SK-N-SH (cell line): ENCODE measurements at regions not wholly inside any gene's neighbourhood (a gene's known extent, or its start where the extent isn't known, plus 50 kb on each side); places are given as distances from the start of the nearest gene placed in this dataset.
A peak's percentile ranks its signal among the peaks of the same experiment; 100 is the strongest.

Experiments used
- CTCF ChIA-PET: fragments of 300-600, 350-600 bp; formaldehyde crosslinking; extraction: SDS; loops from one replicate; lab custom pipeline; 2021; lab: Yijun Ruan, JAX
- POLR2A ChIA-PET: fragments of 350-600 bp; sonication (Branson Sonifier 250); formaldehyde crosslinking; extraction: SDS; loops from one replicate; lab custom pipeline; 2020; ENCODE audit warnings: antibody characterized with exemption, inconsistent platforms; lab: Yijun Ruan, JAX
- DNase-seq: peaks from one replicate; pipeline ENCODE4 v3.0.0; 2012
- H2AFZ ChIP-seq: fragments of 200-600 bp; sonication (generic); 2 replicates; pipeline ENCODE4 v1.8.1; 2016; ENCODE audit warnings: antibody characterized with exemption, mild to moderate bottlenecking, low read depth
- H3F3A ChIP-seq: fragments of 200-600 bp; sonication (generic); replicated peaks from 2 replicates; pipeline ENCODE3; 2016; ENCODE audit warnings: antibody characterized with exemption, mild to moderate bottlenecking; ENCODE audit not compliant: insufficient read depth
- H3K27ac ChIP-seq, 2 experiments: fragments of 200-500 bp in 1 of 2; fragments of 200-600 bp in 1 of 2; sonication (Bioruptor generic) in 1 of 2; sonication (generic), shearing (Covaris generic) in 1 of 2; 2 replicates each; pipeline versions ENCODE4 v1.5.1 to v1.6.1; 2014 to 2016; ENCODE audit warnings: low read depth in 2 of 2, inconsistent platforms in 1 of 2, low read length in 1 of 2, mild to moderate bottlenecking in 1 of 2, mixed read lengths in 1 of 2
- H3K27me3 ChIP-seq: fragments of 200-600 bp; sonication (generic), shearing (Covaris generic); 2 replicates; pipeline ENCODE4 v1.6.1; 2016; ENCODE audit warnings: mixed run types; ENCODE audit not compliant: insufficient read depth
- H3K36me3 ChIP-seq, 2 experiments: fragments of 200-500 bp in 1 of 2; fragments of 200-600 bp in 1 of 2; sonication (Bioruptor generic) in 1 of 2; sonication (generic) in 1 of 2; replicated peaks in 1 of 2; 2 replicates each; pipeline versions ENCODE3 to v1.5.1; 2014 to 2016; ENCODE audit warnings: low read length in 1 of 2, mild to moderate bottlenecking in 1 of 2; ENCODE audit not compliant: insufficient read depth in 2 of 2, control insufficient read depth in 1 of 2
- H3K4me1 ChIP-seq, 2 experiments: fragments of 200-500 bp in 1 of 2; fragments of 200-600 bp in 1 of 2; sonication (Bioruptor generic) in 1 of 2; sonication (generic), shearing (Covaris generic) in 1 of 2; 2 replicates each; pipeline versions ENCODE4 v1.5.1 to v1.6.1; 2014 to 2016; ENCODE audit warnings: low read depth in 1 of 2, low read length in 1 of 2, mixed run types in 1 of 2; ENCODE audit not compliant: insufficient read depth in 2 of 2, control insufficient read depth in 1 of 2
- H3K4me2 ChIP-seq: fragments of 200-600 bp; sonication (generic), shearing (Covaris generic); 2 replicates; pipeline ENCODE4 v1.6.1; 2017; ENCODE audit warnings: mixed run types
- H3K4me3 ChIP-seq, 2 experiments: fragments of 200-500 bp in 1 of 2; fragments of 200-600 bp in 1 of 2; sonication (Bioruptor generic) in 1 of 2; sonication (generic), shearing (Covaris generic) in 1 of 2; 2 replicates each; pipeline versions ENCODE4 v1.5.1 to v1.8.1; 2014 to 2016; ENCODE audit warnings: low read depth in 2 of 2, inconsistent platforms in 1 of 2, low read length in 1 of 2, mild to moderate bottlenecking in 1 of 2, mixed read lengths in 1 of 2, moderate library complexity in 1 of 2
- H3K79me2 ChIP-seq: fragments of 200-600 bp; sonication (generic); 2 replicates; pipeline ENCODE4 v1.8.1; 2017; ENCODE audit warnings: mild to moderate bottlenecking; ENCODE audit not compliant: insufficient read depth
- H3K9ac ChIP-seq: fragments of 200-600 bp; sonication (generic); 2 replicates; pipeline ENCODE4 v1.6.1; 2017; ENCODE audit warnings: mixed run types
- H3K9me2 ChIP-seq: fragments of 200-600 bp; sonication (generic); 2 replicates; pipeline ENCODE4 v1.6.1; 2017; ENCODE audit warnings: mixed run types
- H3K9me3 ChIP-seq: fragments of 200-600 bp; sonication (generic); 2 replicates; pipeline ENCODE4 v1.6.1; 2017; ENCODE audit warnings: mixed run types, mild to moderate bottlenecking, moderate library complexity
- H4K20me1 ChIP-seq: fragments of 200-600 bp; sonication (generic); 2 replicates; pipeline ENCODE4 v1.6.1; 2017; ENCODE audit warnings: mild to moderate bottlenecking, mixed run types; ENCODE audit not compliant: insufficient read depth
- CHD2 ChIP-seq: fragments of 150-350 bp; IDR thresholded peaks from 2 replicates; pipeline ENCODE4 v1.6.1; 2018; ENCODE audit warnings: low read length; ENCODE audit not compliant: partially characterized antibody
- ELF1 ChIP-seq: IDR thresholded peaks from 2 replicates; pipeline ENCODE4 v1.4.0; 2012
- GABPA ChIP-seq: IDR thresholded peaks from 2 replicates; pipeline ENCODE4 v1.4.0; 2012; ENCODE audit warnings: low read depth, mild to moderate bottlenecking
- MEF2A ChIP-seq: IDR thresholded peaks from 2 replicates; pipeline ENCODE4 v1.4.0; 2012; ENCODE audit warnings: low read depth, borderline replicate concordance
- NRF1 ChIP-seq: IDR thresholded peaks from 2 replicates; pipeline ENCODE4 v1.6.1; 2012; ENCODE audit warnings: low read depth, mild to moderate bottlenecking, low read length
- REST ChIP-seq: IDR thresholded peaks from 2 replicates; pipeline ENCODE4 v1.6.1; 2012; ENCODE audit warnings: mild to moderate bottlenecking, low read depth, low read length, moderate library complexity
- WGBS: methylation state at CpG from one replicate; pipeline ENCODE4 v1.1.6; 2017; ENCODE audit warnings: low lambda C conversion rate; 5-methylcytosine and 5-hydroxymethylcytosine counted together
- TF ChIP-seq, protein P1 (sequence below): IDR thresholded peaks from 2 replicates; pipeline ENCODE4 v1.4.0; 2012; ENCODE audit warnings: low read depth

DNA sequence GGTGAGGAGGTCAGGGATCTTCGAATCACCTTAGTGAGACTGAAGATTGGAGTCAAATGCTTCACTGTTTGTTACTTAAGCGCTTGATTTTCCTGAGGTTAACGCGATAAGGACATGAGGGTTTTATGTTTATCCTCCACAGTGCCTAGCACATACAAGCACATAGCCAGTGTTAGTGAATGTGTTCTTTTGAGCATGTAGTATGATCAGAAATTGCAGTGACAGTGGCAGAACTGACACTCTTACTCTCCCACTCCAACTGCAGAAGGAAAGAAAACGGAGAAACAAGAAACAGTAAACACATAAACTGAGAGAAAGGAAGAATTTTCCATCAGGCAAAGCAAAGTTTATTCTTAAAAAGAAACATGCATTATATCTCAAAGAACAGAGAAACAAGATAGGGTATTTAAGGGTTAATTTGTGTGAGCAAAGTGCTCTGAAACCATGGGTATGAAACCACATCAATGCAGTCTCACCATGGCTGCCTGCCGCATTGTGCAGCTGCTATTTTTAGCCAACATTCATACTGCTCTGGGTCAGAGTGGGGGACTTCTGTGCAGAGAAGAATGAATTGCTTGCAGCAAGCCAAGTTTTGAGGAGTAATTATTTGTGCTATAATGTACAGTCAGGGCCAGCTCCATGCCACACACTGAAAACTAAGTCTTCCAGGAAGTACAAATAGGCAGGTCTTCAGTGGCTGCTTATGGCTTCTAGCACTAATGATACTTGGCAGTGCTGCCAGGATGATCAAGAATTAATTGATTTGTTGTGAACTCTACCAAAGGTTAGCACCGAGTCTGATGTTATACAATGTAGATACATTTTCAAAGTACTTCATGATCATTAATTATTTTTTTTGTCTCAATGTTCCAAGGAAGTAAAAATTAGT lies 152.0 kb downstream of the MACC1 start:
- no peaks in the 10 kb centered on the region for H4K20me1 ChIP-seq
- H2AFZ ChIP-seq, result no peak overlapping the region
- no peaks in the 10 kb centered on the region for H3K9me3 ChIP-seq
- H3K27ac ChIP-seq, result no peak overlapping the region
- no peaks in the 10 kb centered on the region for H3F3A ChIP-seq
- peak; percentile 76; the same call in 1 of the 2 replicates for TF ChIP-seq MEF2A
- TF ChIP-seq, protein P1, sequence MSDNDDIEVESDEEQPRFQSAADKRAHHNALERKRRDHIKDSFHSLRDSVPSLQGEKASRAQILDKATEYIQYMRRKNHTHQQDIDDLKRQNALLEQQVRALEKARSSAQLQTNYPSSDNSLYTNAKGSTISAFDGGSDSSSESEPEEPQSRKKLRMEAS, result no peak
- DNase-seq, result no peak
- H3K9ac ChIP-seq, result no peak overlapping the region
- no peaks in the 10 kb centered on the region for H3K36me3 ChIP-seq
- POLR2A ChIA-PET, result no interaction called here
- H3K4me1 ChIP-seq, result no peaks in the 10 kb centered on the region
- peak overlapping the region; percentile 4; the same call in 1 of the 2 replicates for H3K4me2 ChIP-seq
- no peaks in the 10 kb centered on the region for H3K27me3 ChIP-seq
- no peaks in the 10 kb centered on the region for H3K9me2 ChIP-seq
- no peaks in the 10 kb centered on the region for H3K79me2 ChIP-seq
- no peak overlapping the region for H3K4me3 ChIP-seq
- 42% methylated on average over 7 of the region's 7 CpGs for WGBS
- CTCF ChIA-PET, result no interaction called here

- no peak overlapping the region for H2AFZ ChIP-seq
- H3K27ac ChIP-seq, result no peak overlapping the region
- H3K27me3 ChIP-seq, result no peaks in the 10 kb centered on the region
- 17% methylated on average over 5 of the region's 5 CpGs for WGBS
- H3K36me3 ChIP-seq, result no peaks in the 10 kb centered on the region
- H3K4me3 ChIP-seq, result no peak overlapping the region
- H3K9me3 ChIP-seq, result no peaks in the 10 kb centered on the region
- no peaks in the 10 kb centered on the region for H3K79me2 ChIP-seq
- H3K4me1 ChIP-seq, result no peaks in the 10 kb centered on the region
- no peak for DNase-seq
- no peak overlapping the region for H3K9ac ChIP-seq
- CTCF ChIA-PET, result no interaction called here
- POLR2A ChIA-PET, result no interaction called here
- no peaks in the 10 kb centered on the region for H3K9me2 ChIP-seq
- H4K20me1 ChIP-seq, result no peaks in the 10 kb centered on the region
- H3F3A ChIP-seq, result no peaks in the 10 kb centered on the region
- no peak for TF ChIP-seq GABPA
- no peak for TF ChIP-seq CHD2
- no peak for TF ChIP-seq REST
- no peak for TF ChIP-seq ELF1
- no peak for TF ChIP-seq NRF1
- 0 out of 2 replicates have a peak overlapping the region, but pooled peaks have one; percentile 4 for H3K4me2 ChIP-seq
These were observed 152.8 kb downstream of the MACC1 start for GRCh38 chr7:20064181-20064970.
